NCI-H2081 treated with DMSO at 0.1 percent for 48 hours (cell line): ENCODE measurements at regions not wholly inside any gene's neighbourhood (a gene's known extent, or its start where the extent isn't known, plus 50 kb on each side); places are given as distances from the start of the nearest gene placed in this dataset.

Experiments used
- DNase-seq: peaks from one replicate; lab custom pipeline; 2025; lab: John Stamatoyannopoulos, UW

GRCh38 chr1:195562074-195562473 is 1046.2 kb downstream of the KCNT2 start:
- DNase-seq, result no peak

- DNase-seq, result no peak
Observed at GRCh38 chr1:195550071-195550862, 1058.0 kb downstream of the KCNT2 start.

- no peak for DNase-seq
Observed at GRCh38 chr1:195530961-195531360, 1077.3 kb downstream of the KCNT2 start.

GRCh38 chr1:195529881-195530280 is 1078.4 kb downstream of the KCNT2 start:
- no peak for DNase-seq

GRCh38 chr1:195520757-195521156 is 1087.5 kb downstream of the KCNT2 start:
- DNase-seq, result no peak

GRCh38 chr1:195516036-195516435 is 1092.2 kb downstream of the KCNT2 start:
- DNase-seq, result no peak

DNA sequence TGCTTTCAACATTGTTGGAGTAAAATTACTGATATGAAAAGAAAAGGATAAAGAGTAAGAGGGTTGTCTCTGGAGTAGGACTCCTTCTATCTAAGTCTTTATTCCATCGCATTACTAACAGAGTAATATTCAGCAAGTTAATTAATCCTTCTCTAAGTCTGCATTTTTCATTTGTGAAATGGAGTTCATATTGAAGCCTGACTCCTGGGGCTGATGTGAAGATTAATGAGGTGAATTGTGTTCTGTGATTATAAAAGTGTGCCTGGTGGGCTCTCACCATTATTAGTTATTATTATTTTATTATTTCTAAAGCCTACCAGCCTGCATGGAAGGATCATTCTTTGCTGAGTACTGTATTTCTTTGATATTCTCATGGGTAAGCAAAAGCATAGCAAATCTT is 1096.7 kb downstream of the KCNT2 start:
- no peak for DNase-seq

DNA sequence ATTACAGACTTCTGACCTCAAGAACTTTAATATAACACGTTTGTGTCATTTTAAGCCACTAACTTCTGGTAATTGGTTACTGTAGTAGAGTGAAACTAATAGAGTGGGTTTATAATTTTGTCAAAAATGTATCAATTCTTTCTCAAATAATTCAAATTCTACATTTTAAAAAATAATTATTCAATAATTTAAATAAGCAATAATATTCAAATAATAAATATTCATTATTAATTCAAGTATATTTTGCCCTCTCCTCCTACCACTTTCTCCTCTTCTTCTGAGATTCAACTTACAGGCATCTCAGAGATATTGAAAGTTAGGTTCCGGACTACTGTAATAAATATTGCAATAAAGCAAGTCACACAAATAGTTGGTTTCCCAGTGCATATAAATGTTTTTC is 1107.1 kb downstream of the KCNT2 start:
- no peak for DNase-seq

GRCh38 chr1:195495720-195496635 is 1112.3 kb downstream of the KCNT2 start:
- no peak for DNase-seq

- no peak for DNase-seq
Observed at GRCh38 chr1:195482137-195482536, 1126.1 kb downstream of the KCNT2 start.

GRCh38 chr1:195481293-195481692 is 1126.9 kb downstream of the KCNT2 start:
- DNase-seq, result no peak

DNA sequence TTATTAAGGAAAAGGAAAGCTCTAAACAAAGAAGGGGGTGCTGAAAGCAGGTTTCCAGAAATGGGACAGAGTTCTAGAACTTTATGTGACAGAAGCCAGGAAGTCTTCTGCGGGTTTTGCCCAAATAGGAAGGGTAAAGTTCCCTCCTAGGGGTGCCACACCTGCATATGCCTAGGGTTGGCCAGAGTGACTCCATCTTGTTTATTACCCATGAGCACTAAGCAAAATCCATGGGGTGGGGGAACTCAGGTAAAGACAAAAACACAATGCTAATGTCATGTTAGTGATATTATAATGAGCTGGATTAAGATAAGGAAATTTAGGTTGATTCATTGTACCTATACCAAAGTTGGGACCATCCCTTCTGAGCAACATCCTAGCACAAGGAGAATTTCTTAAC is 1132.7 kb downstream of the KCNT2 start:
- DNase-seq, result no peak

DNA sequence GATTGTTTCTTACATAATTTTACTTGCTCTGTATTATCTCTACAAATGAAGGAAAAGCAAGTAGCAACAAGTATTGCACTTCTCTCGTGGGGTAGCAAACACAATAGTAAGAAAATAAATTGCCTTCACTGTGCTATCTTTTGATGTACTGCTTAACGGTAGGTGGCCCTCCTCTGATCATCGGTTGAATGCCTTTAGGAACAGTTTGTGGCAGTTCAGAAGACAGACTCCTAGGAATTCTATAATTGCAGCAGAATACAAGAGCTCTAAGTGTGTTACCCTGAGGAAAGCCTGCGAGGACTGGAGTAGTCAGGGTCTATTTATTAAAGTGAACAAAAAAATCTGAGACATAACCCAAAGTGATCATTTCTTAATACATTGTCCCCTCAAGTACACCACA is 1135.9 kb downstream of the KCNT2 start:
- no peak for DNase-seq

DNA sequence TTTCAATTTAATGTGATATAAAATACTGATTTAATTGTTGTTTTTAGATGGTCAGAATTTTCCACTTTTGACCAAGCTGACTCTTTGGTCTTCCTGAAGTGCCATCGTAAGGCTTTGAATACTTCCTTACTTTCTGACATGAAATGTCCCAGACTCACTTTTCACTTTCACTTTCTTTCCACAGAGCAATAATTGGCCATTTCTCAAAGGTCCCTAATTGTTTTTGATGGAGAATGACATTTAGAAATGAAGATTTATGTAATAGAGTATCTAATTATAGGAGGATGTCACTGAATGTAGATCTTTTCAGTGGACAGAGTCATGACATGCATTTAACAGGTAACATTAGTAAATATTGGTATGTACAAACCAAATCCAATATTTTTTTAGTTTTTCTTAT is 1141.6 kb downstream of the KCNT2 start:
- no peak for DNase-seq

GRCh38 chr1:195462646-195463045 is 1145.6 kb downstream of the KCNT2 start:
- no peak for DNase-seq

DNA sequence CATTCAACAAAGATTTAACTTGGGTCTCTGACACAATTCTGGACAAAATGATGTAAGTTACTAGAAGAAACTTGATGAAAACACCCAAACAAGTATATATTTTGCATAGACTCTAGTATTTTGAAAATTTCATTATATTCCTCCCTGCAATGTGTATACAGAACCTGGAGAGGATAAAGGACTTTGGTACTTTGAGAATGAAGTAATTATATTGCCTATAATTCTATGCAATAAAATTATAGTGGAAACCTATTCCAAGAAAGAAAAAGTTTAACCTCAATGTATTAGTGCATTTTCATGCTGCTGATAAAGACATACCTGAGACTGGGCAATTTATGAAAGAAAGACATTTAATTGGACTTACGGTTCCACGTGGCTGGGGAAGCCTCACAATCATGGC is 1146.1 kb downstream of the KCNT2 start:
- DNase-seq, result no peak

- DNase-seq, result no peak
Observed at GRCh38 chr1:195458365-195458764, 1149.9 kb downstream of the KCNT2 start.

DNA sequence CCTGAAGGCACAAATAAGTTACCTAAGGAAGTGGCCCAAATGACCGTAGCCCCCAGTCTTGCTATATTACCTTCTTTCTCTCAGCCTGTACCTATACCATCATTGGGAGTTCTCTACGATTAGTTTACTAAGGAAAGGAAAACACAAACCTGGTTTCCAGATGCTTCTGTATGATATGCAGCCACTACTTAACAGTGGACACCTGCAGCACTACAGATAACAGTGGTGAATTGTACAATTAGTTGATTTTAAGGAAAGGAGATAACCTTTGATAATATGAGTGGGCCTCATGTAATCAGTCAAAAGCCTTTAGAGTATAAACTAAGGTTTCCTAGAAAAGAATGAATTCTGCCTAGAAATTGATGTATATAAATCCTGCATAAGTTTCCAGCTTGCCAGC is 1157.4 kb downstream of the KCNT2 start:
- DNase-seq, result no peak

- no peak for DNase-seq
Observed at GRCh38 chr1:195439661-195440060, 1168.6 kb downstream of the KCNT2 start.

DNA sequence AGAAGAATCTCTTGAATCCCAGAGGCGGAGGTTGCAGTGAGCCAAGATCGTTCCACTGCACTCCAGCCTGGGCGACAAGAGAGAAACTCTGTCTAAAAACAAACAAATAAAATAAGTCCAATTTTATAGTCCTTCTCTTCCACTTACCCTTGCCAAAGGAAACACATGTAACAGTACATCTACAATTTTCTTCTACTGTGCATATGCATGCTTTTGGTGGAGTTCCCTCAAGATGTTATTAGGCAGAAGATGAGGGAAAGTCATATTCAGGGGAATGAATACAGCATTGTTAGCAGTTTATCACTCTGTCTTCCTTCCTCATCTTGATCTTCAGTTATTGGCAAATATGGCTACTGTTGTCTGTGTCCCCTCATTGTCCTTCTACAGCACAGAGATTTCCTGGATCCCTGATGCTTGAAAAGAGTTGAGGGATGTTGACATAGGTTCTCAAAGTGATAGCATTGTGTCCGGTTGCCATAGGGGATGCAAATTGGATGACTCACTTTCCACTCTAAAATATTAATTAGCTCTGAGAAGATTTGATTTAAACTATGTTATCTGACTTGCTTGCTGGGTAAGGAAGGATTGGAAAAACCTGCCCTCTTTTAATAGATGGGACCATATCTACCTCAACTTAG is 1173.6 kb downstream of the KCNT2 start:
- no peak for DNase-seq

DNA sequence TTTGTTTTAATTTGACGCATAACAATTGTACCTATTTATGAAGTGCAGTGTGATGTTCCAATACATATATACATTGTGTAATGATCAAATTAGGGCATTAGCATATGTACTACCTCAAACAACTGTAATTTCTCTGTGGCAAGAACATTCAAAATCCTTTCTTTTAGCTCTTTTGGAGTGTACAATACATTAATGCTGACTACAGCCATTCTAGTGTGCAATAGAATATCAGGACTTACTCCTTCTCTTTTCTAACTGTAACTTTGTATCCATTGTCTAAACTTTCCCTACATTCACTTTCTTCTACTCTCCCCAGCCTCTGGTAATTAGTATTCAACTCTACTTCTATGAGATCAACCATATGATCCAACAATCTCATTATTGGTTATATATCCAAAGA is 1177.4 kb downstream of the KCNT2 start:
- DNase-seq, result no peak

- no peak for DNase-seq
Observed at GRCh38 chr1:195428927-195429326, 1179.3 kb downstream of the KCNT2 start.

DNA sequence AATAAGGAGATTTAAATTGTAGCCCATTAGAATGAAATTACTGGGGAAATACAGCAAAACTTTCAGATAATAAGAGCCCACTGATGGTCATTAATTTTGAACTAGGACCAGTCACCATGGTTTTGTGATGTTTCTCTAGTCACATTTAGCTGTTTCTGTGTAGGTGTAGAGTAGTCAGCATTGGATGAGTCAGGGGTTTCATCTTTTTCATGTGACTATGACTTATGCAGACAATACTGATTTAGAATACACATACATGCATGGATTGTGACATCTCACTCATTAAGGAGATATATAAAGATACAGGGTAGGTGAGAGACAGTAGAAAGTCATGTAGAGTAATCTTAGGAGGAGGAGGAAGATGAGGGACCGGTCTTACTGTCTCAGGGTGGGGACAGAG is 1192.7 kb downstream of the KCNT2 start:
- no peak for DNase-seq
